ENCODE measurements at regions not wholly inside any gene's neighbourhood (a gene's known extent, or its start where the extent isn't known, plus 50 kb on each side); places are given as distances from the start of the nearest gene placed in this dataset.

GRCh38 chr2:7205151-7205830, 288.1 kb downstream of the RNF144A start:
- TF ChIP-seq ZNF274 (IDR thresholded peaks at IDR 0.05; ENCODE audit: low read depth, low read length), result no peak
- TF ChIP-seq YY1 (IDR thresholded peaks at IDR 0.05; ENCODE audit: insufficient read depth, insufficient read length), result no peak
- no peak for TF ChIP-seq SUZ12 (IDR thresholded peaks at IDR 0.05; ENCODE audit: extremely low read depth, insufficient read depth, insufficient read length)

All from NT2/D1 (cell line).